Left lung (tissue), 4 donors: ENCODE measurements at regions not wholly inside any gene's neighbourhood (a gene's known extent, or its start where the extent isn't known, plus 50 kb on each side); places are given as distances from the start of the nearest gene placed in this dataset.

Experiments
- ATAC-seq: fragments of 200-7000 bp; cut with Tn5 transposase; one replicate; pipeline ENCODE4 v1.9.1; 2020; ENCODE audit warnings: moderate library complexity
- DNase-seq, 4 donors: peaks; one replicate each; pipeline ENCODE4 v3.0.0-alpha.2; 2013 to 2020
- H3K27ac ChIP-seq, 2 donors: fragments of 200-600 bp; sonication (generic) in 1 of 2; one replicate each; pipeline versions ENCODE4 v1.5.0 to v1.8.0; 2020 to 2021
- H3K27me3 ChIP-seq, 2 donors: fragments of 200-600 bp; sonication (generic) in 1 of 2; one replicate each; pipeline versions ENCODE4 v1.5.0 to v1.8.0; 2020 to 2021
- H3K36me3 ChIP-seq, 2 donors: fragments of 200-600 bp; sonication (generic) in 1 of 2; one replicate each; pipeline versions ENCODE4 v1.5.0 to v1.8.0; 2020 to 2021
- H3K4me1 ChIP-seq, 2 donors: fragments of 200-600 bp; one replicate each; pipeline ENCODE4 v1.8.0; 2021
- H3K4me3 ChIP-seq, 2 donors: fragments of 200-600 bp; sonication (generic) in 1 of 2; one replicate each; pipeline versions ENCODE4 v1.5.0 to v1.8.0; 2020 to 2021; ENCODE audit warnings: mild to moderate bottlenecking in 1 of 2
- H3K9me3 ChIP-seq, 2 donors: fragments of 200-600 bp; sonication (generic) in 1 of 2; one replicate each; pipeline versions ENCODE4 v1.5.0 to v1.8.0; 2020 to 2021
- CTCF ChIP-seq, 2 donors: fragments of 200-600 bp; sonication (generic) in 1 of 2; IDR thresholded peaks; one replicate each; pipeline versions ENCODE4 v1.5.0 to v1.8.0; 2021; ENCODE audit warnings: antibody characterized with exemption in 2 of 2
- intact Hi-C, 2 donors: fragments of 100-400 bp; cut with DNase I; formaldehyde crosslinking; loops; one replicate each; pipeline versions ENCODE4 v1.11.2 to v1.14.2; 2022
- donor health status: DM: no; HTN: yes; CAD: no.
- donor health status: DM: no; HTN: no; CAD: no.

DNA sequence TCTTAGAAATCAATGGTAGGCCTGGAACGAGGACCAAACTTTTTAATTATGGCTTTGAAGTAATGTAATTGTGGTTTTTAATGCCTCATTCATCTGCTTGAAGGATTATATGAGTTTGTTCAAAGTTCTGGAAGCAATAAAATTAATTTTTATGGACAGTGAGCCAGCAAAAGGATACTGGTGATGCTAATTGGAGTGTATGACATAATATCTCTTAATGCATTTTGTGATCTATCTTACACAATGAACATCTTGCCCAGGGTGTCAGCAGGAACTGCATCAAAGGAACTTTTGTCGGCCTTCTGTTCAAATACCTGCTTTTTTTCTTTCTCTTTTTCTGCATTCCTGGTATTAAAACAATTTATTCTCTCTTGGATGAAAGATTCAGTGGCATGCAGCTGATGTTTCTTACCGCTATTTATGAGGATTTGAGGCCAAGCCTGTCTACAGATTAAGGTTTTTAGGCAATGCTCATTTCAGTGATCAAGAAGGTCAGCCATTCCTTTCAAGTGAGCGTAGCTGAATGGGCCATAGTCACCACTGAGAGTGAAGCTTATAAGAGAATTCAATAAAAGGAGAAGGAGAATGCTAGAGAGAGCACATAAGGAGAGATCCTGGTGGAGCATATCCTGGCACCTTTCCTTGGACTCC lies 974.8 kb downstream of the SORCS3 start:
- ATAC-seq: no peak
- DNase-seq: no peak
- no peak for TF ChIP-seq CTCF (IDR thresholded peaks at IDR 0.05)
- Histone ChIP-seq H3K4me3 (no peak overlapping the region), H3K4me1 (no peaks in the 10 kb centered on the region), H3K36me3 (no peaks in the 10 kb centered on the region), H3K27ac (no peak overlapping the region), H3K9me3 (no peaks in the 10 kb centered on the region), H3K27me3 (no peaks in the 10 kb centered on the region)
- intact Hi-C loops: no loop called here

GRCh38 chr10:105611244-105611798 lies 970.2 kb downstream of the SORCS3 start:
- Histone ChIP-seq H3K36me3 (no peaks in the 10 kb centered on the region), H3K4me1 (no peaks in the 10 kb centered on the region), H3K9me3 (peaks cover 0 to 3% of the 10 kb centered on the region in 2 donors), H3K4me3 (no peak overlapping the region), H3K27me3 (no peaks in the 10 kb centered on the region), H3K27ac (no peak overlapping the region)
- intact Hi-C loops: no loop called here
- DNase-seq (no peak), ATAC-seq (no peak)
- TF ChIP-seq CTCF (IDR thresholded peaks at IDR 0.05): no peak

DNA sequence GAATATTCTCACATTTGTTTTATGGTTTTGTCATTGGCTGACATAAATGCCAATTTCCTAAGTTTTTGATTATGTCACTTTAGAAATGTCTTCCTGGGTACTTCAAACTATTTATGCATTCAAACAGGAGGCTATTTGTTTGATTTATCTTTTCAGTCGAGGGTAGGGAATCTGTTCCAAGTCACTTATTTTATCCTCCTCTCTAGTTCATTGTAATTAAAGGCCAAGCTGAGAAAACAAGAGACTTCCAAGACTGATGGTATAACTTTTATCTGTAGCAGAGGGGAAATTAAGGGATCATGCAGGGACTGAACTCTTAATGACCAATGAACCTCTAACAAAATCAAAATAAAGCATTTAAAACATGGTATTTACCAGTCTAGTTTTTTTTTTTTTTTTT lies 968.4 kb downstream of the SORCS3 start:
- DNase-seq (no peak), ATAC-seq (no peak)
- Histone ChIP-seq H3K4me1 (no peaks in the 10 kb centered on the region), H3K4me3 (no peak overlapping the region), H3K36me3 (no peaks in the 10 kb centered on the region), H3K9me3 (peaks cover 0 to 3% of the 10 kb centered on the region in 2 donors), H3K27ac (no peak overlapping the region), H3K27me3 (no peaks in the 10 kb centered on the region)
- TF ChIP-seq CTCF (IDR thresholded peaks at IDR 0.05): no peak
- intact Hi-C loops: no loop called here

- Histone ChIP-seq H3K4me3 (no peak overlapping the region), H3K4me1 (no peaks in the 10 kb centered on the region), H3K27me3 (no peaks in the 10 kb centered on the region), H3K27ac (no peak overlapping the region), H3K9me3 (peaks cover 0 to 10% of the 10 kb centered on the region in 2 donors), H3K36me3 (no peaks in the 10 kb centered on the region)
- no peak for ATAC-seq
- intact Hi-C loops: no loop called here
- TF ChIP-seq CTCF (IDR thresholded peaks at IDR 0.05): no peak
- DNase-seq: no peak
Measured at GRCh38 chr10:105605918-105606317, 964.8 kb downstream of the SORCS3 start.

DNA sequence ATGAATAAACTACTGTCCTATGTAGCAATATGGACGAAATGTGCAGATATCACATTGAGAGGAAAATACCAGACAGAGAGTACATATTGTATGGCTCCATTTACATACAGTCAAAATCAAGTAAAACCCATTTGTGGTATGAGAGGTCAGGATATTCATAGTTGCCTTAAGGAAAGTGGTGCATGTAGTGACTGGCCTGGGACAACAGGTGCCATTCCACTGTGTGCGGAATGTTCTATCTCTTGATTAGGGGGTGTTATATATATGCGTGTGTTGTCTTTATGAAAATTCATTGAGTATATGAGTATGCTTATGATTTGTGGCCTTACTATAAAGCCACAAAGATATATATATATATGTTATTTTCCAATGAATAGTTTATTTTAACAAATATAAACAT lies 964.0 kb downstream of the SORCS3 start:
- H3K4me3 ChIP-seq: no peak overlapping the region
- H3K9me3 ChIP-seq: peaks cover 0 to 10% of the 10 kb centered on the region in 2 donors
- H3K27ac ChIP-seq: no peak overlapping the region
- H3K27me3 ChIP-seq: no peaks in the 10 kb centered on the region
- no peak for ATAC-seq
- no peaks in the 10 kb centered on the region for H3K4me1 ChIP-seq
- TF ChIP-seq CTCF (IDR thresholded peaks at IDR 0.05): no peak
- intact Hi-C loops: no loop called here
- H3K36me3 ChIP-seq: no peaks in the 10 kb centered on the region
- DNase-seq: no peak
